ENCODE measurements at regions not wholly inside any gene's neighbourhood (a gene's known extent, or its start where the extent isn't known, plus 50 kb on each side); places are given as distances from the start of the nearest gene placed in this dataset.

DNA sequence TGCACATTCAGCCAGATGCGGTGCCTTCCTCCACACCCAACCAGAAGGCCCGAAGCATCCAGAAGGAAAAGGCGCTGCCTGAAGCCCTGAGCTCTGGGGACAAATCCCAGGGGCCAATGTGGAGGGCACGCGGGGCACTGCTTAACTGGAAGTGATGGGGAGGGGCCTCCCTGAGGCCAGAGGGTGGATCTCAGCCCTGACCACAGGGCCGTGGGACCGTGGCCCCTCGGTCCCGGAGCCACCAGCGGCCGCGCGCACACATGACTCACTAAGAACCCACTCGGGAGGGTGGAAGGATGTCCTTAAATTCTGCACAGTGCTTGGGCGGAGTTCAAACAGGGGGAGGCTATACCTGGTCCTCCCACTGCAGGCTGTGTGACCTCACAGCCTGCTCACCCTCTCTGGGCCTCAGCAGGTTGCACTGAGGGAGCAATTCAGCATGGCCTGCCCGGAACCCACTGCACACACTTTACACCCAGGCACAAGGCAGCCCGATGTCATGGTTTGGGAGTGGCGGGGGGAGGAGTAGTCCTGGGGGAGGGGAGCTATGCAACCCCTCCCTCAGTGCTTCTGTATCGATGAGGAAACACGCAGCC lies 89.5 kb downstream of the RFLNA start:
- TF ChIP-seq POLR2AphosphoS5 (IDR thresholded peaks at IDR 0.05; ENCODE audit: low read depth, low read length) (no peak), TCF7L2 (IDR thresholded peaks at IDR 0.05; ENCODE audit: low read depth, low read length) (no peak), SIN3A (IDR thresholded peaks at IDR 0.05; ENCODE audit: borderline replicate concordance, insufficient read depth, low read depth, low read length) (no peak)
- TF ChIP-seq, protein P1, sequence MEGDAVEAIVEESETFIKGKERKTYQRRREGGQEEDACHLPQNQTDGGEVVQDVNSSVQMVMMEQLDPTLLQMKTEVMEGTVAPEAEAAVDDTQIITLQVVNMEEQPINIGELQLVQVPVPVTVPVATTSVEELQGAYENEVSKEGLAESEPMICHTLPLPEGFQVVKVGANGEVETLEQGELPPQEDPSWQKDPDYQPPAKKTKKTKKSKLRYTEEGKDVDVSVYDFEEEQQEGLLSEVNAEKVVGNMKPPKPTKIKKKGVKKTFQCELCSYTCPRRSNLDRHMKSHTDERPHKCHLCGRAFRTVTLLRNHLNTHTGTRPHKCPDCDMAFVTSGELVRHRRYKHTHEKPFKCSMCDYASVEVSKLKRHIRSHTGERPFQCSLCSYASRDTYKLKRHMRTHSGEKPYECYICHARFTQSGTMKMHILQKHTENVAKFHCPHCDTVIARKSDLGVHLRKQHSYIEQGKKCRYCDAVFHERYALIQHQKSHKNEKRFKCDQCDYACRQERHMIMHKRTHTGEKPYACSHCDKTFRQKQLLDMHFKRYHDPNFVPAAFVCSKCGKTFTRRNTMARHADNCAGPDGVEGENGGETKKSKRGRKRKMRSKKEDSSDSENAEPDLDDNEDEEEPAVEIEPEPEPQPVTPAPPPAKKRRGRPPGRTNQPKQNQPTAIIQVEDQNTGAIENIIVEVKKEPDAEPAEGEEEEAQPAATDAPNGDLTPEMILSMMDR (IDR thresholded peaks at IDR 0.05) = no peak
- TF ChIP-seq, protein P2, sequence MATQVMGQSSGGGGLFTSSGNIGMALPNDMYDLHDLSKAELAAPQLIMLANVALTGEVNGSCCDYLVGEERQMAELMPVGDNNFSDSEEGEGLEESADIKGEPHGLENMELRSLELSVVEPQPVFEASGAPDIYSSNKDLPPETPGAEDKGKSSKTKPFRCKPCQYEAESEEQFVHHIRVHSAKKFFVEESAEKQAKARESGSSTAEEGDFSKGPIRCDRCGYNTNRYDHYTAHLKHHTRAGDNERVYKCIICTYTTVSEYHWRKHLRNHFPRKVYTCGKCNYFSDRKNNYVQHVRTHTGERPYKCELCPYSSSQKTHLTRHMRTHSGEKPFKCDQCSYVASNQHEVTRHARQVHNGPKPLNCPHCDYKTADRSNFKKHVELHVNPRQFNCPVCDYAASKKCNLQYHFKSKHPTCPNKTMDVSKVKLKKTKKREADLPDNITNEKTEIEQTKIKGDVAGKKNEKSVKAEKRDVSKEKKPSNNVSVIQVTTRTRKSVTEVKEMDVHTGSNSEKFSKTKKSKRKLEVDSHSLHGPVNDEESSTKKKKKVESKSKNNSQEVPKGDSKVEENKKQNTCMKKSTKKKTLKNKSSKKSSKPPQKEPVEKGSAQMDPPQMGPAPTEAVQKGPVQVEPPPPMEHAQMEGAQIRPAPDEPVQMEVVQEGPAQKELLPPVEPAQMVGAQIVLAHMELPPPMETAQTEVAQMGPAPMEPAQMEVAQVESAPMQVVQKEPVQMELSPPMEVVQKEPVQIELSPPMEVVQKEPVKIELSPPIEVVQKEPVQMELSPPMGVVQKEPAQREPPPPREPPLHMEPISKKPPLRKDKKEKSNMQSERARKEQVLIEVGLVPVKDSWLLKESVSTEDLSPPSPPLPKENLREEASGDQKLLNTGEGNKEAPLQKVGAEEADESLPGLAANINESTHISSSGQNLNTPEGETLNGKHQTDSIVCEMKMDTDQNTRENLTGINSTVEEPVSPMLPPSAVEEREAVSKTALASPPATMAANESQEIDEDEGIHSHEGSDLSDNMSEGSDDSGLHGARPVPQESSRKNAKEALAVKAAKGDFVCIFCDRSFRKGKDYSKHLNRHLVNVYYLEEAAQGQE (IDR thresholded peaks at IDR 0.05; ENCODE audit: insufficient read depth in 1 of 2, low read depth in 2 of 2, low read length in 1 of 2) = no peak

Data from Panc1 (cell line).